ENCODE measurements at regions not wholly inside any gene's neighbourhood (a gene's known extent, or its start where the extent isn't known, plus 50 kb on each side); places are given as distances from the start of the nearest gene placed in this dataset.
"Not testable (repeated sequence)": the region's sequence is repeated elsewhere in the genome, so short reads cannot be mapped to it uniquely, and the experiment has no call there.

- no peak for DNase-seq
These were observed 110.4 kb upstream of the KLHL1 start for GRCh38 chr13:70218618-70219017.

GRCh38 chr13:70208968-70209367 lies 100.7 kb upstream of the KLHL1 start:
- not testable (repeated sequence) for DNase-seq

- DNase-seq = no peak
These were observed 98.4 kb upstream of the KLHL1 start for GRCh38 chr13:70206671-70207070.

- DNase-seq = no peak
These were observed 95.5 kb upstream of the KLHL1 start for GRCh38 chr13:70203661-70204229.

GRCh38 chr13:70191034-70191433 lies 82.8 kb upstream of the KLHL1 start:
- no peak for DNase-seq

- no peak for DNase-seq
These were observed 81.7 kb upstream of the KLHL1 start for GRCh38 chr13:70189981-70190380.

- no peak for DNase-seq
These were observed 80.3 kb upstream of the KLHL1 start for GRCh38 chr13:70188567-70188966.

GRCh38 chr13:70183041-70183440 lies 74.8 kb upstream of the KLHL1 start:
- no peak for DNase-seq

Measured in activated effector memory CD4-positive, alpha-beta T cell treated with Interleukin-2 at 50 U/mL for 16 hours (primary cell).